NCI-H1694 treated with DMSO at 0.1 percent for 48 hours (cell line): ENCODE measurements at regions not wholly inside any gene's neighbourhood (a gene's known extent, or its start where the extent isn't known, plus 50 kb on each side); places are given as distances from the start of the nearest gene placed in this dataset.
A peak's percentile ranks its signal among the peaks of the same experiment; 100 is the strongest.
"Not testable (repeated sequence)": the region's sequence is repeated elsewhere in the genome, so short reads cannot be mapped to it uniquely, and the experiment has no call there.

Experiments used
- DNase-seq: peaks from one replicate; lab custom pipeline; 2025; lab: John Stamatoyannopoulos, UW

DNA sequence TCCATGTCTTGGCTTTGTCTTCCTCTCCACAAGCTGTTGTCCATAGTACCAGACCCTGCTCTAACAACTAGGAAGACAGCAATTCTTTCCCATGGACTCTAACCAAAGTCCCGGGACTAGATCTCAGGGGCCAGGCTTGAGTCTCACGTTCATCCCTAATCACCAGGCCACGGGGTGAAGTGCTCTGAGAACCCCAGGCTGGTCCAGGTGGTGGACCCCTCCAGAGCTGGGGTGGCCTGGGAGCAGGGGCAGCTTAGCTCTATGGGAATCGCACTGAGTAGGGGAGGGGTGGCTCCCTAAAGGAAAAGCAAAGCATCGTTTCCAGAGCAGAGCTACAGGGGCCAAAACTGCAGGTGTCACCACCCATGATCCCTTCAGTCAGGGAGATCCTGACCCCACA, 150.9 kb downstream of the TPRA1 start:
- DNase-seq = no peak

- no peak for DNase-seq
Observed at GRCh38 chr3:127438951-127439350, 151.1 kb upstream of the PRR20G start.

GRCh38 chr3:127438371-127438770, 150.5 kb upstream of the PRR20G start:
- DNase-seq = no peak

DNA sequence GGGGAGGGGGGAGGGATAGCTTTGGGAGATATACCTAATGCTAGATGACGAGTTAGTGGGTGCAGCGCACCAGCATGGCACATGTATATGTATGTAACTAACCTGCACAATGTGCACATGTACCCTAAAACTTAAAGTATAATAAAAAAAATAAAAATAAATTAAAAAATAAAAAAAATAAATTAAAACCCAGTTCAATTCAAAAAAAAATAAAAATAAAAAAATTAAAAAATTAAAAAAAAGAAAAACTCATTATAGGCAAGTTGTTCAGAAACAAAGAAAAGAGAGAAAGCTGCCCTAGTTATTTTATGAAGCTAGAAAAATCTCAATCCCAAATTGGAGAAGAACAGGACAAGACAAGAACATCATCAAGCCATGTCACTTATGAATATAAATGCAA, 147.5 kb upstream of the PRR20G start:
- DNase-seq = not testable (repeated sequence)

DNA sequence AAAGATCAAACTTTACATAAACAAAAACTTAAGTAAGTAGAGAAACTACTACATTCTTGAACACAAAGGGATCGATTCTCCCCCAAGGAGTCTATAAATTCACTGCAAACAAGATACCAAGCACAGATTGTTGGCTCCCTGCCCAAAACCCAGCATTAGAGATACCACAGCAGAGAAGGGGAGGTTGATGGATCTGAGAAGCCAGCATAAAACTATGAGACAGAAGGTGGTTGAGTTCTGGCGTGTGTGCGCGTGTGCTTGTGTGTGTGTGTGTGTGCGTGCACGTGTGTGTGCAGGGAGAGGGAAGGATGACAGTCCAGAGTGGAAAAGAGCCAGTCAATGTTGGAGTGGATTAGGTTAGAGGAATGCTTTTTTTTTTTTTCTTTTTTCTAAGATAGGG, 143.2 kb upstream of the PRR20G start:
- DNase-seq = peak; percentile 86

DNA sequence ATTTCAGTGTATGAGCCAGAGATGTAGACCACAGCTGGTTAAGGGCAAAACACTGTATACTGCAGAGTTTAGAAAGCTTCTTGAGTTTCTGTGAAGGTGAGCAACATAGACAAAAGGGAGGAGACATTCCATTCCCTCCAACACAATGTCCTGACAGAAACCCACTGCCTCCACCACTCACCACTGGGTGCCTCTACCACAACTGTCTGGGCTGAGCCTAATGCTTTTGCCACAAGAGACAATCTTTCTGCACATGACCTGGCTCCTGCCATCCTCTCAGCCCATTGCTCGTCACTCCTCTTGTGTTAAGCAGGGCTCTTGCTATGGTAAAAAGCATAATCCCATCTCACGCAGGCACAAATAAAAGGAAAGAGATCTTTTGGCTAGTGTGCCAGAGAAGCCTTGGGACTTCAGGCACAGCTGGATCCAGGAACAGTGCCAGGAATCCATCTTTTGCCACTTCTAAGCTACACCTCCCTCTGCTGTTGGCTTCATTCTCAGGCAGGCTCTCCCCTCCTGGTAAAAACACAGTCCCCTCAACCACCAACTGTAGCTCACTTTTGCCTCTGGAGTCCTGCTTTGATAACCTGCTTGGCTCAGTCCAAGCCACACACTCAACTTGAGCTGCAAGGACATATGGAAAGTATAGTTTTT, 140.6 kb upstream of the PRR20G start:
- peak; percentile 72 for DNase-seq

- DNase-seq = no peak
Observed at GRCh38 chr3:127427666-127428065, 139.8 kb upstream of the PRR20G start.

DNA sequence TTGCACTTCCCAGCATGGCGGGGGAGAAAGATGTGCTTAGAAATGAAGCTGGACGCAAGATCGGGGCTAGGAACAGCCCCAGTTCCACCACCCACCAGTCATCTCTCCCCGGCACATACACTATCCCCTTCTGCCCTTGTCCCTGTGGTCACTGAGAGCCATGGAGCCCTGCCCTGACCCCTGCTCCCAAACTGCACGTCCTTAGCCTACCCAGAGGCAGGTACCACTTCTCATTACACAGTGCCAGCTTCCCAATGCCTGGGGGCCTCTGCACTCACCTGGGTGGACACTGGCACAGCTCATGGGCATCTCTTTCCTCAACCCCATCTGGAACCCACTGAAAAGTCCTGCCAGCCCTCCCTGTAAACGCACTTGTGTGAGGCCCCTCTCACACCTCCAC, 139.3 kb upstream of the PRR20G start:
- DNase-seq = no peak

DNA sequence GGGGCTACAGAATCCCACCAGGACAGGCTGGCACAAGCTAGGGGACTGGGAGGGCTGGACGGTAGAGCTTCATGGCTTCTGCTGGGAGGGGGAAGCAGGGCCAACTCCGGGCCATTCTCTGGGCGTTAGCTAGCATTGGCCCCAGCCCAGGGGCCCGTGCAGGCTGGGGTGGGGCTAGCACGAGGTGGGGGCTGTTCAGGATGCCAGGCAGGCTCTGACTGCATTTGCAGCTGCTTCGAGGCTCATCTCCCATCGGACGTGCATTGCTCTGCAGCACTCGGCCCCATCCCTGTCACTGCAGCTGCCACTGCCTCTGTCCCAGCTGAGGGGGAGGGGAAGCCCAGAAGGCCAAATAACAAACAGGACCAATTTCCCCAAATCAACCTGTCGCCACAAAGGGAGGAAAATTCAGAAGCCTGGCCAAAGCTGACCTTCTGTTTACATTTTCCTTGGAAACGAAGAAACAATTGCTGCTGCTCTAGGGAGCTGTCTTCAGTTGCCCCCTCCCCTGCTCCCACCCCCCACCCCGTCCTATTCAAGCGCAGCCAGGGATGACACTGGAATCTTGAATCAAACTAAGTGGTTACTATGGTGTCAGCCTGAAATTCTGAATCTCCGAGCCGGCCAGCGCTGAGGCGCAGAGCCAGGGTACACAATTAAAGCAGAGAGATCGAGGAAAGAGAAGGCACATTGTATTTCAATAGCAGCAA, 138.8 kb upstream of the PRR20G start:
- DNase-seq = no peak

DNA sequence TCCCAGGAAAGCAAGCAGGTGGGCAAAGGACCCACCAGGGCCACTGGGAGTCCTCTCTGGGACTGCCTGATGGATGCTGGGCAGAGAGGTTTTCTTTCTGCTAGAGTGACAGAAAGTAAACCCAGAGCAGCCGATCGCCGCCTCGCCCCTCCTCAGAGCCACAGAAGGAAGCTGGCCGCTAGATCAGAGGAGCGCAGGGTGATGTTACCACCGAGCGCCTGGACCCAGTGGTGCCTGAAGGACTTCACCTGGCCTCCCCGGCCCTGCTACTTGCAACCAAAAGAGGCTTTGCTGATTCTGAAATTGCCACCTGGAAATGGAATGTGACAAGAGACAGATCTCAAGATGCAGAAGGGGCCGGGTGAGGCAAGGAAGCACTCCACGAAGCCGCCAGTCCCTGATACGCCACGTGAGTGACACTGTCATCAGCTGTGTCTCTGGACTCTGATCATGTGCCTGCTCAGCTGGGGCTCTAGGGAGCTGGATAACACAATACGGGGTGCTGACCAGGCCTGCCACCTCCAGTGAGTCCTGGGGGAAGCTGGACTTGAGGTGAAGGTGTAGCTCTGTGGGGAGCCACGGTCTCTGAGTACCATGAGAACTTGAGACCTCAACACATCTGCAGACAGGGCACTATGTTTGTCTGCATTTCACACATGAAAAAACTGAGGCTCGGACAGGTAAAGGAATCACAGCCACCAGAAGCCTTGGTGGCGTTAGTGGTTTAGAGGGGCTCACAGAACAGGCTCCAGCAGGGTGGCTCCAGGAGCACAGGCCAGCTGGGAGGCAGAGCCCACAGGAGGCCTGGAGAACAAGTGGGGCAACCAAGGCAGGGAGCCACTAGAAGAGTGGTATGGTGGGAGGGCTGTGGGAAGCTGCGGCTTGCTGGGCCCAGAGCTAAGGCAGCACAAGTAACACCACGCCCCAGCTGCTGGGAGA, 137.9 kb upstream of the PRR20G start:
- no peak for DNase-seq

DNA sequence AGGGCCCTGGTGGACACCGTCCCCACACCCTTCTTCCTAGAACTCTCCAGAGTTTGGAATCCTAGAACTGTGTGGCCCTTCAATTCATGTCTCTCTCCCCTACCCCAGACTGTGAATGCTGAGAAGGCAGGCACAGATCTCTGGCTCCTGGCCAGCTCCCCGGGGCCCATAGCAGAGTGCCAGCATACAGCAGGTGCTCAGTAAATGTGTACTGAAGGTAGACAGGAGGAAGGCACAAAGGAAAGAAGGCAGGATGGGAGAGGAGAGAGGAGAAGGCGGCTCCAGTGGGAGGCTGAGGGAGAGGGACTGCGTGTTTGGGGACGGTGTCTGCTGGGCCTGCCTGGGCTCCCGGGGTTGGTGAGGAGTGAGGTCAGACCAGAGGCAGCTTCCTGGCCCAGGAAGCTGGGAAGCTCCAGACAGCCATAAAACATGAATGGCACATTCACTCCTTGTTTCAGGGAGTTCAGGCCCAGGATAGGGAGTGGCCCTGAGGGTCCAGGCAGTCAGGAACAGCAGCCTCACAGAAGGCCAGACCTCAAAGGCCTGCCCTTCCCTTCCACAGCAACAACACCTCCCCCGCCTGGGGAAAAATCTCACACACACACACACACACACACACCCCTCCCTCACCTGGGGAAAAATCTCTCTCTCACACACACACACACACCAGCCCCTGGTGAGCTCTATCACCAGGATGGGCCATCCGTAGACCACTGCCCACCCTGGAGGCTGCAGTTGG, 137.1 kb upstream of the PRR20G start:
- DNase-seq = no peak

DNA sequence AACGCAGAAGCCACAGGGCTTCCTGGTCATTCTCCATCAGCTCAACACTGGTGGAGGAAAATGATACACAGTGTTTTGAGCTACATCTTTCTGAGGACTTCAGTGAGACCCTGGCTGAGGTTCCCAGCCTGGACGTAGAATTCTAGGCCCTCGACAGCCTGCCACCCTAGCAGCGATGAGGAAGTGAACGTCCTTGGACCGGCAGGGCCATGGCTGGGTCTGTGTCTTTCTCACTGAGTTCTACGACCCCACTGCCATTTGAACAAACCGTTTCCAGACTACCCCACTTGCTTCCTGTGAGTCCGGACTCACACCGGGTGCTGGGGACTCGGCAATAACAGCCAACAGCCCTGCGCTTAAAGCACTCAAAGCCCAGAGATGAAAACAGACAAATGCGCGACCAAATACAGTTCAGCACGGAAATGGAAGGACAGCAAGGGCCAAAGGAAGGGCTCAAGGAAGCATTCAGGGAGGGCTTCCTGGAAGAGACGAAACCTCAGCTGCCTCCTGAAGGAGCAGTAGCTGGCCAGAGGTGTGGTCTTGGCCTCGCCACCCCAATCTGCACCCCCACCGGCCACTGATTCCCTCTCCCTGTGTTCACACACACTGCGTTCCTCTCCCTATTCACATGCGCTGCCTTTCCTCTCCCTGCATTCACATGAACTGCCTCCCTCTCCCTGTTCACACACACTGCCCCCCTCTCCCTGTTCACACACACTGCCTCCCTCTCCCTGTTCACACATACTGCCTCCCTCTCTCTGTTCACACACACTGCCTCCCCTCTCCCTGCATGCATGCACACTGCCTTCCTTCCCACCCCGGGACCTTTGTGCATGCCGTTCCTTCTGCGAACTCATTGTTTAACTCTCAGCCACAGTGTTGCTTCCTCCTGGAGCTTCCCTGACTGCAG, 136.3 kb upstream of the PRR20G start:
- DNase-seq = no peak

- no peak for DNase-seq
Observed at GRCh38 chr3:127422663-127423375, 135.0 kb upstream of the PRR20G start.

GRCh38 chr3:127421943-127422662, 134.3 kb upstream of the PRR20G start:
- no peak for DNase-seq

- no peak for DNase-seq
Observed at GRCh38 chr3:127420829-127421228, 133.0 kb upstream of the PRR20G start.

GRCh38 chr3:127419641-127420553, 132.1 kb upstream of the PRR20G start:
- no peak for DNase-seq

DNA sequence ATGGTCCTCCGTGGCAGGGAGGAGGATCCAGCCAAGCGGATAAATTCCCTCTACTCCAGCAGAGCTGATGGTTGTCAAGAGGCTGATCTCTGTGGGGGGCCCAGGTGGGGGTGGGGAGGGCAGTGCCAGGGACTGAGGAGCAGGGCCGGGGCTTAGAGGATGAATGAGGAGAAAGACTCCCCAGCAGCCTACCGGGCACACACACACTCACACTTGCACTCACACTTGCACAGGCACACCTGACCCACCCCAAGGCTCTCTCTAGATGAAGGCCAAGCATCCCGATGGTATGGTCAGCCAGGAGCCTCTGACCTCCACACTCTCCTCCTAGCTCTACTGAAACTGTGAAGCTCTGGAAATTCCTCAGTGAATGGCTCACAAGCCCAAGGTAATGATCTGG, 131.3 kb upstream of the PRR20G start:
- no peak for DNase-seq

DNA sequence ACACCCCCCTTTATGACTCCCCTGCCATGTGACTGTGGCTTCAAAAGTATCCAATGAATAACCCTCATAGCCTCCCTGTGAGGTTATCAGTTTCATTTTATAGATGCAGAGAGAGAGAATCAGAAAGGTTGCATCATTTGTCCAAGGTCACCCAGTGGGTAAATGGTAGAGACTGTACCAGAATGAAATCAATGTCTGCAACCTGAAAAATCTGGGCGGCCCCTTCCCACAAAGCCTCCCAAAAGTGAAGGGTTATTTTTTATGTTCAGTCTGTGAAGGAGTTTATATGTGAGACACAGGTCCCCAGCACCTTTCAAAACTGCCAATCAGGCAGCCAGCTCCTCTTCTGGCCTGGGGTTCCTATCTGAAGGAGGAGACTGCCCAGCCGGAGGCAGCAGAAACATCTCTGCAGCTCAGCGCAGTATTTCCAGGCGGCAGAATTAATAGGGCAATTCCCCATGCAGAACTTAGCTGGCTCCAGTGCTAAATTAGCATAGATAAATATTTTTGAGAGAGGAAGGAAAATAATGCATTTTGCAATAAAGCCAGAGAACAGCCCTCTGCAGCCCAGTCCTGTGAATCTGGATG, 130.8 kb upstream of the PRR20G start:
- DNase-seq = no peak
